AG09319 (cell line): ENCODE measurements at regions not wholly inside any gene's neighbourhood (a gene's known extent, or its start where the extent isn't known, plus 50 kb on each side); places are given as distances from the start of the nearest gene placed in this dataset.

Experiments
- DNase-seq: peaks from one replicate; pipeline ENCODE4 v3.0.0-alpha.2; 2010; ENCODE audit warnings: low read depth; ENCODE audit errors: extremely low read depth
- CTCF ChIP-seq: IDR thresholded peaks from 2 replicates; pipeline ENCODE4 v1.5.1; 2011; ENCODE audit warnings: low read depth, mild to moderate bottlenecking, inconsistent platforms, low read length, moderate library complexity

GRCh38 chr5:123814801-123815470 lies 303.0 kb downstream of the CSNK1G3 start:
- TF ChIP-seq CTCF = no peak
- no peak for DNase-seq

- no peak for TF ChIP-seq CTCF
- DNase-seq = peak; percentile 39
Observed at GRCh38 chr5:123813937-123814624, 302.1 kb downstream of the CSNK1G3 start.

GRCh38 chr5:123813264-123813663 lies 301.3 kb downstream of the CSNK1G3 start:
- no peak for TF ChIP-seq CTCF
- DNase-seq = no peak

GRCh38 chr5:123811831-123812230 lies 299.9 kb downstream of the CSNK1G3 start:
- no peak for DNase-seq
- TF ChIP-seq CTCF = no peak

- no peak for DNase-seq
- TF ChIP-seq CTCF = no peak
Observed at GRCh38 chr5:123810746-123811340, 298.9 kb downstream of the CSNK1G3 start.

- no peak for DNase-seq
- no peak for TF ChIP-seq CTCF
Observed at GRCh38 chr5:123810253-123810652, 298.3 kb downstream of the CSNK1G3 start.

GRCh38 chr5:123809594-123810221 lies 297.7 kb downstream of the CSNK1G3 start:
- DNase-seq = no peak
- no peak for TF ChIP-seq CTCF
